ENCODE measurements at regions not wholly inside any gene's neighbourhood (a gene's known extent, or its start where the extent isn't known, plus 50 kb on each side); places are given as distances from the start of the nearest gene placed in this dataset.

- H3K4me3 ChIP-seq (ENCODE audit: low read length), result no peak overlapping the region
- TF ChIP-seq, protein P1, sequence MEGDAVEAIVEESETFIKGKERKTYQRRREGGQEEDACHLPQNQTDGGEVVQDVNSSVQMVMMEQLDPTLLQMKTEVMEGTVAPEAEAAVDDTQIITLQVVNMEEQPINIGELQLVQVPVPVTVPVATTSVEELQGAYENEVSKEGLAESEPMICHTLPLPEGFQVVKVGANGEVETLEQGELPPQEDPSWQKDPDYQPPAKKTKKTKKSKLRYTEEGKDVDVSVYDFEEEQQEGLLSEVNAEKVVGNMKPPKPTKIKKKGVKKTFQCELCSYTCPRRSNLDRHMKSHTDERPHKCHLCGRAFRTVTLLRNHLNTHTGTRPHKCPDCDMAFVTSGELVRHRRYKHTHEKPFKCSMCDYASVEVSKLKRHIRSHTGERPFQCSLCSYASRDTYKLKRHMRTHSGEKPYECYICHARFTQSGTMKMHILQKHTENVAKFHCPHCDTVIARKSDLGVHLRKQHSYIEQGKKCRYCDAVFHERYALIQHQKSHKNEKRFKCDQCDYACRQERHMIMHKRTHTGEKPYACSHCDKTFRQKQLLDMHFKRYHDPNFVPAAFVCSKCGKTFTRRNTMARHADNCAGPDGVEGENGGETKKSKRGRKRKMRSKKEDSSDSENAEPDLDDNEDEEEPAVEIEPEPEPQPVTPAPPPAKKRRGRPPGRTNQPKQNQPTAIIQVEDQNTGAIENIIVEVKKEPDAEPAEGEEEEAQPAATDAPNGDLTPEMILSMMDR (conservative IDR thresholded peaks at IDR 0.05; ENCODE audit: low read length), result peak; percentile 50
- peak; percentile 1 for DNase-seq (ENCODE audit: low read depth)
These were observed 51.8 kb upstream of the FAM89A start for GRCh38 chr1:231091831-231092301.

GRCh38 chr1:231091415-231091814 is 51.4 kb upstream of the FAM89A start:
- TF ChIP-seq, protein P1 (conservative IDR thresholded peaks at IDR 0.05; ENCODE audit: low read length), result no peak
- no peak for DNase-seq (ENCODE audit: low read depth)
- H3K4me3 ChIP-seq (ENCODE audit: low read length), result no peak overlapping the region
